HUES64 (cell line): ENCODE measurements at regions not wholly inside any gene's neighbourhood (a gene's known extent, or its start where the extent isn't known, plus 50 kb on each side); places are given as distances from the start of the nearest gene placed in this dataset.

ENCODE experiments used
- H3K27ac ChIP-seq: 2 replicates; pipeline ENCODE4 v1.7.0; 2013; ENCODE audit warnings: low read depth, low read length, inconsistent platforms
- H3K27me3 ChIP-seq: 2 replicates; pipeline ENCODE4 v1.6.1; 2013; ENCODE audit warnings: mild to moderate bottlenecking, low read length; ENCODE audit not compliant: insufficient read depth
- H3K36me3 ChIP-seq: 2 replicates; pipeline ENCODE4 v1.6.1; 2013; ENCODE audit warnings: mild to moderate bottlenecking, low read length; ENCODE audit not compliant: insufficient read depth
- H3K4me1 ChIP-seq: 2 replicates; pipeline ENCODE4 v1.6.1; 2013; ENCODE audit warnings: mild to moderate bottlenecking, low read length, moderate library complexity; ENCODE audit not compliant: insufficient read depth
- H3K4me3 ChIP-seq: 2 replicates; pipeline ENCODE4 v1.5.1; 2013; ENCODE audit warnings: mild to moderate bottlenecking, low read length, moderate library complexity
- H3K9ac ChIP-seq: 2 replicates; pipeline ENCODE4 v1.6.1; 2013; ENCODE audit warnings: mild to moderate bottlenecking, low read depth, low read length
- H3K9me3 ChIP-seq: 2 replicates; pipeline ENCODE4 v1.6.1; 2013; ENCODE audit warnings: low read depth, low read length; ENCODE audit not compliant: insufficient read depth
- WGBS: fragments of 150-250, 120-280 bp; methylation state at CpG from one replicate; pipeline ENCODE4 v1.1.7; 2013; ENCODE audit warnings: missing lambda C conversion rate; 5-methylcytosine and 5-hydroxymethylcytosine counted together

DNA sequence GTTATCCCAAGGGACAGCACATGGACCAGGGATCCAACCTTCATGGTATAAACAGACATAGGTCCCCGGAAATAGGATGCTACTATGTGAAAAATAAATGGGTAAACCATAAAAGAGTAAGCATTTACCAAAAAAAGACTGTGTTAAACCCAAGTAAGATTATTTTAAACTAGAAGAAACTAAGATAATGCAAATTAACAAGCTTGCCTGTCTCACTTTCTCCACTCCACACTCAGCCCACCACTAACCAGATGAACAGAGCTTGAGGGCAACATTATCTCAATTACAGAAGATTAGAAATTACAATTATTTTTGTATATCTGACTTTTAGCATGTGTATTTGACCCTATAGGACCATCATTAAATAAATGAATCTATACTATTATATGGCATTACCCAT lies 117.2 kb upstream of the CAV2 start:
- Histone ChIP-seq H3K27ac (no peak overlapping the region), H3K4me3 (no peak overlapping the region), H3K36me3 (no peaks in the 10 kb centered on the region), H3K4me1 (peaks cover 5% of the 10 kb centered on the region; the same call in 1 of the 2 replicates), H3K9ac (no peak overlapping the region), H3K9me3 (no peaks in the 10 kb centered on the region), H3K27me3 (no peaks in the 10 kb centered on the region)
- WGBS = no CpG with 5 or more reads among the region's 1 CpG

DNA sequence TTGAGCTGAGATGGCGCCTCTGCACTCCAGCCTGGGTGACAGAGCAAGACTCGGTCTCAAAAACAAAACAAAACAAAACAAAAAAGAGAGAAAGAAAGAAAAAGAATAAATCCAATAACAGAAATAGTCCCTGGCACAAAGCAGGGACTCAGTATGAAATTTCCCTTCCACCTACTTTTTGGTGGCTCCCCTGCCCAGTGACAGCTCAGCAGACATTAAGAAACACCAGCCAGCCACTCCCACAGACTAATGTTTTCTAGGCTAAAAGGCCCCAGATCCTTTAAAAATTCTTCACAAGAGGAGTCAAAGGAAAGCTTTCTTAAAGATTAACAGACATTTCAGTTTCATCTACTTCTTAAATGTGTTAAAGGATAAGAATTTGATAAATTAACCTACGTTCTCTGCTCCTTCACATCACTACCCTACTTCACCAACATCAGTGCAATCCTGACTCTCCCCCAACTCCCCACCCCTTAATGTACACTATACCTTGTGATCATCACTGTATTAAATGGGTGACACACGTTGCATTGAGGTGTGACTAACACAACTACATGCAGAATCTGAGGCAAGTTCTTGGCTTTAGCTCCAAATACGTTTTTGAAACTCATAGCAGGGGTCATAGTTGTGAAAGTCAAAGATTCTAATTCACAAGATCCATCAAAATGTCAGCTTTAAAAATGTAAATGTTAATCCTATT lies 114.5 kb upstream of the CAV2 start:
- H3K27me3 ChIP-seq = no peaks in the 10 kb centered on the region
- 73% methylated on average over 4 of the region's 5 CpGs for WGBS
- H3K9ac ChIP-seq = no peak overlapping the region
- H3K4me3 ChIP-seq = no peak overlapping the region
- no peak overlapping the region for H3K27ac ChIP-seq
- H3K9me3 ChIP-seq = no peaks in the 10 kb centered on the region
- no peaks in the 10 kb centered on the region for H3K36me3 ChIP-seq
- peaks cover 5% of the 10 kb centered on the region; the same call in 1 of the 2 replicates for H3K4me1 ChIP-seq

DNA sequence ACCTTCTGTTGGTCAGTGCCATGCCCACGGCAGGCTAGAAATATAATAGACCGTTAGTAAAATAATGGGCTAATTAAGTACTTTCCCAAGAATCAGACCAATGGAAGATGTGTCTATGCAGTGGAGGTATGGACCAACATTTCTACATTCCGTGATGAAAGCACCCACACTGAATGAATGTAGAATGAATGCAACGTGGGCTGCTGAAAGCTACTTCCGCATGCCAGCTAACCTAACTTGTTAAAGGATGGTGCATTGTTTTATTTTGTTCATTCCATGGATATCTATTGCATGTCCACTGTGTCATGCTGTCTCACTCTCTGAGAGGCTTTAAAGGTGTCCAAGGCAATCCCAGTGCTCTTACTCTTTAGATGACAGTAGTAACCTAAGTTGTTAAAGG lies 112.9 kb upstream of the CAV2 start:
- 95% methylated on average over 5 of the region's 5 CpGs for WGBS

DNA sequence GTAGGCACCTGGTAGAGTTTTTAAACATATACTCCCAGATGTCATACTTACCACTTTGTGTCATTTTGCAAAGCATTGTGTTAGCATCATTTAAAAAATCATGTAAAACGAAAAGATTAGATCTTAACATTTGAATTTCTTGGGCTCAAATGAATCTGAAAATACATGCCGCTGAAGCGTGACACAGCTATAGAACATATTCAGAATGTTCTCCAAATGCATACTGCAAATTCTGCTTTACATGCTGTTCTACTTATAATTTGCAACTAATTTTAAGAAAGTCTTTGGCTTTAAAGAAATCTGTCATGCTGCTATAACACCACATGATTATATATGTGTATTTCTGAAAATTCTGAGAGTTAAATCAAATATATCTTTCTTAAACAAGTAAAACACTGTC lies 109.2 kb upstream of the CAV2 start:
- H3K9ac ChIP-seq = no peak overlapping the region
- H3K9me3 ChIP-seq = no peaks in the 10 kb centered on the region
- H3K27me3 ChIP-seq = no peaks in the 10 kb centered on the region
- H3K4me3 ChIP-seq = no peak overlapping the region
- no peak overlapping the region for H3K27ac ChIP-seq
- no peaks in the 10 kb centered on the region for H3K36me3 ChIP-seq
- peaks cover 5% of the 10 kb centered on the region; the same call in 1 of the 2 replicates for H3K4me1 ChIP-seq
- WGBS = 95% methylated on average over 3 of the region's 3 CpGs

More for the DNA sequence above, 112.9 kb upstream of the CAV2 start:
- Histone ChIP-seq H3K36me3 (no peaks in the 10 kb centered on the region), H3K4me1 (peaks cover 5% of the 10 kb centered on the region; the same call in 1 of the 2 replicates), H3K9ac (no peak overlapping the region), H3K4me3 (no peak overlapping the region), H3K27me3 (no peaks in the 10 kb centered on the region), H3K9me3 (no peaks in the 10 kb centered on the region), H3K27ac (no peak overlapping the region)

DNA sequence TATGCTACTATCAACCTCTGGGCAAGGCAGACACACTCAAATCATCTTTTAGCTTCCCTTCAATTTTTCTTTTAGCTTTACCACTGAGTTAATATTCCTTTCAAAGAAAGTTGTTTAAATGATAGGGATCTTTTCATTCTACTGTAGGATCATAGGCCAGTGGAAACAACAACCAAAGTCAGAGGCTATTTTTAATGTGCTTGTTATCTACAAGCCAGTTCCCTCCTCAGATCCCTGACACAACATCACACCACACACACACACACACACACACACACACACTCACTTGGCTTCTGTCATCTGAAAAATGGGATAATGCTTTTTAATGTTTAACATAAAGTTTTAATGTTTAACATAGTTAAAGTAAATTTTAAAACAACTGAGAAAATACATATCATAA lies 106.7 kb upstream of the CAV2 start:
- H3K4me1 ChIP-seq = peaks cover 7% of the 10 kb centered on the region; the same call in 1 of the 2 replicates
- H3K9ac ChIP-seq = no peak overlapping the region
- H3K36me3 ChIP-seq = no peaks in the 10 kb centered on the region
- H3K9me3 ChIP-seq = no peaks in the 10 kb centered on the region
- H3K27me3 ChIP-seq = no peaks in the 10 kb centered on the region
- no peak overlapping the region for H3K27ac ChIP-seq
- H3K4me3 ChIP-seq = no peak overlapping the region

DNA sequence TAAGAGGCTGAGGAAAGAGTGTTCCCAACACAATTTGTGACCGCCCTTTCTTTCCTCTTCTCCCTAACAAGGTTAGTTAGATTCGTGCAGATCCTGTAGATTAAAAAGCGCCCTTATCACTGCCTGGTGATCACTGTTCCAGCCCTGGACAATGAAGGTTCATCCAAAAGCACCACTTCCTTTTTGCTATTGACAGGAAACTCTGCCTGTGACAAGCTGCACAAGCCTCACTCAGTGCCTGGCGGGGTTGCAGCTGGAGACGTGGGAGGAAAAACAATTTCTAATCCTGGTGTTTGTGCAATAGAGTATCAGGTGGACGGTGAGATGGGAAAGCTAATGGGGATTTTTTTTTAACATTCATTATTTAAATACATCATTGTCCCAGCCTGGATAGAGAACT lies 105.9 kb upstream of the CAV2 start:
- Histone ChIP-seq H3K9me3 (no peaks in the 10 kb centered on the region; the same call in 1 of the 2 replicates), H3K9ac (no peak overlapping the region), H3K36me3 (no peaks in the 10 kb centered on the region), H3K4me1 (peaks cover 7% of the 10 kb centered on the region; the same call in 1 of the 2 replicates), H3K4me3 (no peak overlapping the region), H3K27ac (no peak overlapping the region), H3K27me3 (no peaks in the 10 kb centered on the region)
- 89% methylated on average over 5 of the region's 6 CpGs for WGBS

DNA sequence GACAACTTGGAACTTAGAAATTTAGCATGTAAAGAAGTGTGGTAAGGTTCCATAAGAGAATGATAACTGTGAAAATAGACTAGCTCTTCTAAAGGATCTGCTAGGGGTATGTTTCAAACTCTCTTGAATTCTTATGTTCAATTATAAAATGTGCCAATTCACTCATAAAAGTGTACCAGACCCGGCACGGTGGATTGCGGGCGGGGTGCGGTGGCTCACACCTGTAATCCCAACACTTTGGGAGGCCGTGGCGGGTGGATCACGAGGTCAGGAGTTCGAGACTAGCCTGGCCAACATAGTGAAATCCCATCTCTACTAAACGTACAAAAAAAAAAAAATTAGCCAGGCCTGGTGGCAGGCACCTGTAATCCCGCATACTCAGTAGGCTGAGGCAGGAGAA lies 105.4 kb upstream of the CAV2 start:
- 97% methylated on average over 11 of the region's 11 CpGs for WGBS
- H3K36me3 ChIP-seq = no peaks in the 10 kb centered on the region
- H3K9ac ChIP-seq = no peak overlapping the region
- no peaks in the 10 kb centered on the region; the same call in 1 of the 2 replicates for H3K9me3 ChIP-seq
- H3K4me1 ChIP-seq = peaks cover 7% of the 10 kb centered on the region; the same call in 1 of the 2 replicates
- H3K27ac ChIP-seq = no peak overlapping the region
- H3K4me3 ChIP-seq = no peak overlapping the region
- no peaks in the 10 kb centered on the region for H3K27me3 ChIP-seq

DNA sequence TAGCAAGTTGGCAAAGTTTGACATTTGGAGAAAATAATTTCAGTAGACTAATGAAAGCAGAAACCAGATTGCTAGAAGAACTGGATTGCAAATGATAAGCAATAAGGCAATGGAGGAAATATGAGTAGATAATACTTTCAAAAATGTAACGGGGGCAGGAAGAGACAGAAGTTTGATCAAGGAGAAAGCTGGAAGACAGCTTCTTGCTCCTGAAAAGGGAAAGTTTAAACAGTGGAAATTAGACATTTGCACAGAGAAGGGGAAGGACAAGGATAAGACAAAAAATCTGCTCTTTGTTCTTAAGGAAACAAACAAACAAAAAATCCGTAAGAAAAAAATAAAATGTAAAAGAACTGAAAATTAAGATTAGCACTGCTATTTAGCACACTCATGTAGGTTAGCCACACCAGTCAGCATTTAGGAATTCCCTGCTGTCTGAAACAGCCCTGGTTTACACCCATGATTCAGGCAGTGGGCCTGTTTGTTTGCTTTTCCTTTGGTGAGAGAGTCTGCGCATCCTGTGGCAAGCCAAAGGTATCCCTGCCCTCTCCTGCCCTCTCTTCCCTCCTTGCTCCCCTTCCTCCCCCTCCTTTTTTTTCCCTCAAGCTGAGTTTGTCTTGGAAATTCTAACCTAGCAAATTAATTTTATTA lies 104.3 kb upstream of the CAV2 start:
- no peaks in the 10 kb centered on the region; the same call in 1 of the 2 replicates for H3K9me3 ChIP-seq
- 77% methylated on average over 3 of the region's 3 CpGs for WGBS
- H3K27ac ChIP-seq = no peak overlapping the region
- peaks cover 15% of the 10 kb centered on the region for H3K4me1 ChIP-seq
- no peak overlapping the region for H3K9ac ChIP-seq
- no peak overlapping the region for H3K4me3 ChIP-seq
- H3K36me3 ChIP-seq = no peaks in the 10 kb centered on the region
- no peaks in the 10 kb centered on the region for H3K27me3 ChIP-seq

DNA sequence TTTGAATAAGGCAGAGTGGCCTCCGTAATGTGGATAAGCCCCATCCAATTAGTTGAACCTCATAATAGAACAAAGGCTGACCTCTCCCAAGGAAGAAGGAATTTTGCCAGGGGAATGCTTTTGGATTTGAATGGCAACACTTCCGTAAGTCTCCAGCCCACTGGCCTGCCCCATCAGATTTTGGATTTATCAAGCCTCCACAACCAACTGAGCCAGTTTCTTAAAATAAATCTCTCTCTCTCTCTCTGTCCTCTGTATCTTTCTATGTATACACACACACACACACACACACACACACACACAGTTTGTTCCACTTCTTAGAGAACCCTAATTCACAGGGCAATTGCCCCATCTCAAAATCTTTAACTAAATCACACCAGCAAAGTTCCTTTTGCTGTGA lies 100.9 kb upstream of the CAV2 start:
- Histone ChIP-seq H3K27ac (no peak overlapping the region), H3K9me3 (no peaks in the 10 kb centered on the region; the same call in 1 of the 2 replicates), H3K27me3 (no peaks in the 10 kb centered on the region), H3K36me3 (no peaks in the 10 kb centered on the region), H3K4me1 (peaks cover 18% of the 10 kb centered on the region), H3K9ac (no peak overlapping the region), H3K4me3 (no peak overlapping the region)
- 90% methylated on average over 2 of the region's 2 CpGs for WGBS

DNA sequence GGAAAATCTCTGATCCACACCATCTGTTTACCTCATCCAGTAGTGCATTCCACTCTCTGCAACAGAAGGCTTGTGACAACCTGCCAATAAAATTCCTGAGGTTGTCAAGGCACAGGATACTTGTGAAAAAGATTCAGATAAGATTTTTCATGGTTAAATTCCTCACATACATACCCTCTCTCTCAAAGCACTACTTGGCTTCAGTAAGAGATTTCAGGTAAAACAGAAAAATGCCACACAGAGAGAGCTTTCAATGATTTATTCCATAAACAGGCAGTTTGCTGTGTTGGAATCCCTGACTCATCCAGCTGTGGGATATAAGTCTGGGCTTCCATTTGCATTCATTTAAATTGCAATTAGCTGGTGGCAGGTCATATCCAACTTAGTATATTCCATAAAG lies 99.7 kb upstream of the CAV2 start:
- H3K36me3 ChIP-seq = no peaks in the 10 kb centered on the region
- no peaks in the 10 kb centered on the region for H3K27me3 ChIP-seq
- H3K27ac ChIP-seq = no peak overlapping the region
- no peak overlapping the region for H3K4me3 ChIP-seq
- peaks cover 18% of the 10 kb centered on the region for H3K4me1 ChIP-seq
- H3K9me3 ChIP-seq = no peaks in the 10 kb centered on the region; the same call in 1 of the 2 replicates
- no peak overlapping the region for H3K9ac ChIP-seq

DNA sequence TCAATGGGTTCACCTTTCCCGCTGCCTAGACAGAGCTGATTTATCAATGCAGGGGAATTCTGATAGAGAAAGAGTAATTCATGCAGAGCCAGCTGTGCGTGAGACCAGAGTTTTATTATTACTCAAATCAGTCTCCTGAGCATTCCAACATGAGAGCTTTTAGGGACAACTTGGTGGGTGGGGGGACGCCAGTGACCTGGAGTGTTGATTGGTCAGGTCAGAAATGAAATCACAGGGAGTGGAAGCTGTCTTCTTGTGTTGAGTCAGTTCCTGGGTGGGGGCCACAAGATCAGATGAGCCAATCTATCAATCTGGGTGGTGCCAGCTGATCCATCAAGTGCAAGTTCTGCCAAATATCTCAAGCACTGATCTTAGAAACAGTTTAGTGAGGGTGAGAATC lies 99.0 kb upstream of the CAV2 start:
- H3K9me3 ChIP-seq = no peaks in the 10 kb centered on the region; the same call in 1 of the 2 replicates
- H3K4me3 ChIP-seq = no peak overlapping the region
- no peak overlapping the region for H3K27ac ChIP-seq
- H3K27me3 ChIP-seq = no peaks in the 10 kb centered on the region
- 97% methylated on average over 3 of the region's 3 CpGs for WGBS
- H3K36me3 ChIP-seq = no peaks in the 10 kb centered on the region
- H3K9ac ChIP-seq = no peak overlapping the region
- peaks cover 12% of the 10 kb centered on the region for H3K4me1 ChIP-seq
